Left cardiac atrium (tissue), 4 donors: ENCODE measurements at regions not wholly inside any gene's neighbourhood (a gene's known extent, or its start where the extent isn't known, plus 50 kb on each side); places are given as distances from the start of the nearest gene placed in this dataset.

Experiments
- ATAC-seq, 2 donors: fragments of 200-7000 bp; cut with Tn5 transposase; one replicate each; pipeline ENCODE4 v1.9.1; 2020; ENCODE audit warnings: mild to moderate bottlenecking in 2 of 2, moderate library complexity in 2 of 2
- DNase-seq: peaks from one replicate; pipeline ENCODE4 v3.0.0-alpha.2; 2020
- intact Hi-C, 2 donors: fragments of 100-400 bp; cut with DNase I; formaldehyde crosslinking; loops; one replicate each; pipeline versions ENCODE4 v1.14.1 to v1.15.1; 2022 to 2023
- donor health status: DM: no; HTN: yes; CAD: no.
- donor health status: DM: no; HTN: yes; CAD: no; lungs with severe emphysema.
- donor health status: DM: yes; HTN: yes; CAD: no.
- donor health status: Dilated cardiomyopathy.

DNA sequence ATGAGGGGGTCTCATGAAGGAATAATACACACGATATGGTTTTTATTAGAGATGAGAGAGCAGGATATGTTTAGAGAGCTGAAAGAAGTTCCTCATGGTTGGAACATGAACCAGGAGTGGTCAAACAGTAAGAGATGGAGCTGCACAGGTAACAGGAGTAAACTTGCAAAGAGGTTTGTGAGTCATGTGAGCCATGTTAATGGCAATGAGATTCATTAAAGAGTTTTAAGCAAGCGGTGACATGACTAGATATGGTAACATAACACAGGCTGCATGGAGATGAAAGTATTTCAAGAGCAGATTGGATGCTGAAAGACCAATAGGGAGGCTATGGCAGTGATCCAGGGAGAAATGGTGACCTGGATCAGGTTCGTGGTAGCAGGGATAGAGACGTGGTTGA lies 62.6 kb upstream of the SSTR1 start:
- ATAC-seq (no peak), DNase-seq (no peak)
- intact Hi-C loops, result no loop called here

DNA sequence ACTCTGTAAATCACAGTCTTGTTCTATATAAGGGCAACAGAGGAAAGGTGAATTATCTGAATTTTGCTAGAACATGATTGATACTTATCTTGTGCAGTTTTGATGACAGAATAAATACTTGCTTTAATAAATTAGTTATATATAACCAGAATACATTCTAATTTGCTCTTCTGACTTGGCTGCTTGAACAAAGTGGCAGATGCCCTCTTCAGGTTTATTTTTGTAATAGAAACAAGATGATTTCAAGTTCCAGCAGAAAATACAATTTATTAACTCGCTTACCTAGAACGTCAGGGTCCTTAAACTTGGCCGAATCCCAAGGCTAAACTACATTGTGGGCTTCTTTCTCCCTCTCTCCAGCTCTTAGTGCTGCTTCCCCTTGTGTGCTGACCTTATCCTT lies 57.6 kb upstream of the SSTR1 start:
- ATAC-seq, result no peak
- DNase-seq, result no peak
- intact Hi-C loops, result no loop called here
